GM12875 (cell line): ENCODE measurements at regions not wholly inside any gene's neighbourhood (a gene's known extent, or its start where the extent isn't known, plus 50 kb on each side); places are given as distances from the start of the nearest gene placed in this dataset.

Experiments
- H3K4me3 ChIP-seq: one replicate; pipeline ENCODE4 v1.5.1; 2011; ENCODE audit warnings: low read depth, low read length, control low read depth
- CTCF ChIP-seq: IDR thresholded peaks from 2 replicates; pipeline ENCODE4 v1.5.1; 2011; ENCODE audit warnings: low read depth, mild to moderate bottlenecking, control low read depth, inconsistent platforms, low read length, moderate library complexity, borderline replicate concordance; ENCODE audit not compliant: insufficient read depth

DNA sequence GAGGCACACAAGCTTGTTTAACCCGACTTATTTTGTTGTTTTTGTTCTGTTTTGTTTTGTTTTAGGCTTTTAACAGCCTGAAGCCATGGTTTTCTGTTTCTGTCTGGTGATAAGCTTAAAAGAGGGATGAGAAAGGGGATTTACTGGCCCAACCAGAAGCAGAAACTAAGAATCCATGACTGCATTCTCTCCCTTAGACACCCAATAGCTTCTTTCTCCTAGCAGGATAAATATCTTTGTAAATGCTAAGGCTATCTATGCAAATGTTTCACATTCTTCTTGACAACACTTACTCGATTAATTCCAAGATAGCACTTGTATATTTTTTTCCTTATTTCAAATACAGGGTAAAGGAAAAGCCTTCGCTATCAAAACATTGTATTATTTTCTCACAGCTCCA is 53.7 kb upstream of the SMAD1 start:
- H3K4me3 ChIP-seq, result no peak overlapping the region
- TF ChIP-seq CTCF, result no peak

- no peak overlapping the region for H3K4me3 ChIP-seq
- no peak for TF ChIP-seq CTCF
Measured at GRCh38 chr4:145427221-145427620, 54.4 kb upstream of the SMAD1 start.

GRCh38 chr4:145423017-145423708 is 58.5 kb upstream of the SMAD1 start:
- no peak for TF ChIP-seq CTCF

DNA sequence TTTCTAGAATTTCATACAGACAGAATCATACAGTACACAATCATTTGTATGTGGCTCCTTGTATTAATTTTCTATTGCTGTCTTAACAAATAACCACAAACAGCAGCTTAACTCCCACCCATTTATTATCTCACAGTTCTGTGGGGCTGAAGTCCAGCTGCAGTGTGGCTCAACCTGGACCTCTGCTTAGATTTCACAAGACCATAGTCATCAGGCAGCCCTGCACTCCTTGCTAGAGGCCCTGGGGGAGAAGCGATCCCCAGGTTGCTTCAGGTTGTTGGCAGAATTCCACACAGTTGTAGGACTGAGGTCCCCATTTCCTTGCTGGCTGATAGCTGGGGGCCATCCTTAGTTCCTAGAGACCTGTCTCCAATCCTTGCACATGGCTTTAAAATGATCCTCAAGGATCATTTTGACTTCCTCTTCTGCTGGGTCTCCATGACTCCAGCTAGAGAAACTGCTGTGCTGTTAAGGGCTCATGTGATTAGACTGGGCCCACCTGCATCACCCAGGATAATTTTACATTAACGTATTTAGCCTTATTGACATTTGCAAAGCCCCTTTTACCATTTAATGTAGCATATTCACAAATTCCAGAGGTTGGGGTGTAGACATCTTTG is 60.9 kb upstream of the SMAD1 start:
- no peak overlapping the region for H3K4me3 ChIP-seq
- no peak for TF ChIP-seq CTCF

More at GRCh38 chr4:145423017-145423708, 58.5 kb upstream of the SMAD1 start:
- H3K4me3 ChIP-seq, result no peak overlapping the region

DNA sequence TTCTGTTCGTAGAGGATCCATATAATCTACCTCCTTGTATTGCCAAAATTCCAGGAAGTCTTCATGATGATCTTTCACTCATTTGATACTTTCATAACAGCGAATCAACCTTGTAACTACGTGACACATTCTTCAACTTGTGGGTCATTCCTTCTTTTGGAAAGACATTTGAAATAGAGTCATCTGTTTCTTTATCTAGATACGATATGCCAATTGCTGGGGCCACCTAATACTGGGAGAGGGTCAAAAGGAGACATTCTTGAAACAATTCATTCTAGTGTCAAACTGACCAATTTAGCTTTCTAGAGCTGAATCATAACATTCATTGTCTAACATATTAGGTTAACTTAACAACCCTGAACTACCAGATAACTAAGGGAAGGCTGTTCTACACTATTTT is 62.9 kb upstream of the SMAD1 start:
- no peak for TF ChIP-seq CTCF
- no peak overlapping the region for H3K4me3 ChIP-seq

DNA sequence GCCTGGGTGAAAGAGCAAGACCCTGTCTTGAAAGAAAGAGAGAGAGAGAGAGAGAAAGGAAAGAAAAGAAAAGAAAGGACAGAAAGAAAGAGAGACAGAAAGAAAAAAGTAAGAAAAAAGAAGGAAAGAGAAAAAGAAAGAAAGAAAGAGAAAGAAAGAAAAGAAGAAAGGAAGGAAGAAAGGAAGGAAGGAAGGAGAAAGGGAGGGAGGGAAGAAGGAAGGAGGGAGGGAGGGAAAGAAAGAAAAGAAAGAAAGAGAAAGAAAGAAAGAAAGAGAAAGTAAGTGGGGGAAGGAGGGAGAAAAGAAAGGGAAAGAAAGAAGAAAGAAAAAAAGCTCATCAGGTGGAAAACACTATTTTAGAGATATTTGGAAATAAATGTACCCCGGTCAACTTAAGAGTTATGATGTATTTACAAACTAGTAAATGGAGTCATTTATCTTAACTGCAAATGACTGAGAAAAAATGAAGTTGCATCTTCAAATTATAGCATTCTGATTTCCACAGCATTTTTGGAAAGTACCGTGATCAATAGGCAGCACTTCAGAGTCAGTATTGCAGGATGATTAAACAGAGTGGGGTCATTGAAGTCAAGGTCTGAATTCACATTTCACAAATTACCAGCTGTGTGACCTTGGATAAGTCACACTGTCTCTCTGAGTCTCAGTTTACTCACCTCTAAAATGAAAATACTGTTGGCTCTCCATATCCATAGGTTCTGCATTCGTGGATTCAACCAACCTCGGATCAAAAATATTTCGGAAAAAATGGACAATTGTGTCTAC is 64.1 kb upstream of the SMAD1 start:
- TF ChIP-seq CTCF, result no peak
- H3K4me3 ChIP-seq, result no peak overlapping the region
